ENCODE measurements at regions not wholly inside any gene's neighbourhood (a gene's known extent, or its start where the extent isn't known, plus 50 kb on each side); places are given as distances from the start of the nearest gene placed in this dataset.

DNA sequence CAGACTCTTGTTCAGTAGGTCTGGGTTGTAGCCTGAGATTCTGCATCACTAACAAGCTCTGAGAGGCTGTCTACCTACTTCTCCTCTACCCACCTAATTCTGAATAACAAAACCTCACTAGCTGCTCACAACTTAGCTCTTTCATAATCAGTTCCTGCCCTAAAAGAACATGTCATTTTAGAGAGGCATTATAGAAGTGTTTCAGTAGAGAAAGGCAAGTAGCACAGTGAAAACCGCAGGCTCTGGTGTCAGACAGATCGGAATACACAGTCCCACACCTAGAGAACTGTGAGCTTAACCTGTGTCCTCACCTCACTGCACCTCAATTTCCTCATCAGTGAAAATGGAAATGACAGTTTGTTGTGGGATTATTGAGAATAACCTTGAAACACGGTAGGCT, 1337.6 kb upstream of the TENM4 start:
- TF ChIP-seq, protein P1, sequence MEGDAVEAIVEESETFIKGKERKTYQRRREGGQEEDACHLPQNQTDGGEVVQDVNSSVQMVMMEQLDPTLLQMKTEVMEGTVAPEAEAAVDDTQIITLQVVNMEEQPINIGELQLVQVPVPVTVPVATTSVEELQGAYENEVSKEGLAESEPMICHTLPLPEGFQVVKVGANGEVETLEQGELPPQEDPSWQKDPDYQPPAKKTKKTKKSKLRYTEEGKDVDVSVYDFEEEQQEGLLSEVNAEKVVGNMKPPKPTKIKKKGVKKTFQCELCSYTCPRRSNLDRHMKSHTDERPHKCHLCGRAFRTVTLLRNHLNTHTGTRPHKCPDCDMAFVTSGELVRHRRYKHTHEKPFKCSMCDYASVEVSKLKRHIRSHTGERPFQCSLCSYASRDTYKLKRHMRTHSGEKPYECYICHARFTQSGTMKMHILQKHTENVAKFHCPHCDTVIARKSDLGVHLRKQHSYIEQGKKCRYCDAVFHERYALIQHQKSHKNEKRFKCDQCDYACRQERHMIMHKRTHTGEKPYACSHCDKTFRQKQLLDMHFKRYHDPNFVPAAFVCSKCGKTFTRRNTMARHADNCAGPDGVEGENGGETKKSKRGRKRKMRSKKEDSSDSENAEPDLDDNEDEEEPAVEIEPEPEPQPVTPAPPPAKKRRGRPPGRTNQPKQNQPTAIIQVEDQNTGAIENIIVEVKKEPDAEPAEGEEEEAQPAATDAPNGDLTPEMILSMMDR (IDR thresholded peaks at IDR 0.05): no peak
- TF ChIP-seq POLR2A (IDR thresholded peaks at IDR 0.05): no peak
